ENCODE measurements at regions not wholly inside any gene's neighbourhood (a gene's known extent, or its start where the extent isn't known, plus 50 kb on each side); places are given as distances from the start of the nearest gene placed in this dataset.

GRCh38 chr5:158635565-158635964 lies 464.2 kb downstream of the EBF1 start:
- TF ChIP-seq CTCF (IDR thresholded peaks at IDR 0.05) (no peak), EP300 (IDR thresholded peaks at IDR 0.05) (no peak)
